ENCODE measurements at regions not wholly inside any gene's neighbourhood (a gene's known extent, or its start where the extent isn't known, plus 50 kb on each side); places are given as distances from the start of the nearest gene placed in this dataset.

DNA sequence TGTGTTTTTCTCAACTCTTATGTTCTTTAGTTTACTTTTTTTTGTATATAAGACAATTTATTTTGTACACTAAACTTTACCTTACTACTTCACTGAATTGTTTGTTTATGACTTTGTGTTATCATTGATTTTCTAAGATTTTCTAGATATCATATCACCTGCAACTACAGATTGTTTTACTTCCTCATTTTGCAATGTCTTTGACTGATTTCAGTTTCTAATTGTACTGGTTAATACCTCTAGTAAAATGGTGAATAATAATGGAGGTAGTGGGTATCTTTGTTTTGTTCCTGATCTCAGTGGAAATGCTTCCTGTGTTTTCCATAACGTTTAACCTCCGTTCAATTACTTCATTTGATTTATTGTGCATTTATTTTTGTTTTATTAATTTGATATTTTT is 490.2 kb downstream of the TLL1 start:
- H3K36me3 ChIP-seq (ENCODE audit: control insufficient read depth, insufficient read depth, low read length) = no peaks in the 10 kb centered on the region
- H3K27me3 ChIP-seq (ENCODE audit: control insufficient read depth, insufficient read depth, low read length) = no peaks in the 10 kb centered on the region
- H3K4me3 ChIP-seq (ENCODE audit: low read depth, low read length) = no peak overlapping the region
- DNase-seq (ENCODE audit: low read depth) (no peak), FAIRE-seq (no peak)
- TF ChIP-seq, protein P1, sequence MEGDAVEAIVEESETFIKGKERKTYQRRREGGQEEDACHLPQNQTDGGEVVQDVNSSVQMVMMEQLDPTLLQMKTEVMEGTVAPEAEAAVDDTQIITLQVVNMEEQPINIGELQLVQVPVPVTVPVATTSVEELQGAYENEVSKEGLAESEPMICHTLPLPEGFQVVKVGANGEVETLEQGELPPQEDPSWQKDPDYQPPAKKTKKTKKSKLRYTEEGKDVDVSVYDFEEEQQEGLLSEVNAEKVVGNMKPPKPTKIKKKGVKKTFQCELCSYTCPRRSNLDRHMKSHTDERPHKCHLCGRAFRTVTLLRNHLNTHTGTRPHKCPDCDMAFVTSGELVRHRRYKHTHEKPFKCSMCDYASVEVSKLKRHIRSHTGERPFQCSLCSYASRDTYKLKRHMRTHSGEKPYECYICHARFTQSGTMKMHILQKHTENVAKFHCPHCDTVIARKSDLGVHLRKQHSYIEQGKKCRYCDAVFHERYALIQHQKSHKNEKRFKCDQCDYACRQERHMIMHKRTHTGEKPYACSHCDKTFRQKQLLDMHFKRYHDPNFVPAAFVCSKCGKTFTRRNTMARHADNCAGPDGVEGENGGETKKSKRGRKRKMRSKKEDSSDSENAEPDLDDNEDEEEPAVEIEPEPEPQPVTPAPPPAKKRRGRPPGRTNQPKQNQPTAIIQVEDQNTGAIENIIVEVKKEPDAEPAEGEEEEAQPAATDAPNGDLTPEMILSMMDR (IDR thresholded peaks at IDR 0.05; ENCODE audit: insufficient read depth, low read length, severe bottlenecking) = no peak

DNA sequence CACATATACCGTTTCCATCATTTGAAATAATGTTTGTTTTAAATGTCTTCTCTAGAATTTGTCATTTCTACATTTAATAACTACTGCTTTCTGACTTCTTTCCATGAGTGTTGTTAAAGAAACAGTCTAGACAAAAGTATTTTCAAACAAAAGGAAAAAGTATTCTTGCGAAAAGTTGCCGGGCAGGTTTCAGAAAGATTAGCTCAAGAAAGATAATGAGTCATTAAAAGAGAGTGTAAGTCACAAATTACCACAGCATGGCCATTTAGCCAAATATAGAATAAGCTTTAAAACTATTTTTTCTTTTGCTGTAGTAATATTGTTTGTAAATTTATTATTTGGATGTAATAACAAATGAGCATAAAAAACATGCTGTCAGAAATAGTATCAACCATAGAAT is 493.0 kb downstream of the TLL1 start:
- DNase-seq (ENCODE audit: low read depth) = peak; percentile 67
- no peak overlapping the region for H3K4me3 ChIP-seq (ENCODE audit: low read depth, low read length)

DNA sequence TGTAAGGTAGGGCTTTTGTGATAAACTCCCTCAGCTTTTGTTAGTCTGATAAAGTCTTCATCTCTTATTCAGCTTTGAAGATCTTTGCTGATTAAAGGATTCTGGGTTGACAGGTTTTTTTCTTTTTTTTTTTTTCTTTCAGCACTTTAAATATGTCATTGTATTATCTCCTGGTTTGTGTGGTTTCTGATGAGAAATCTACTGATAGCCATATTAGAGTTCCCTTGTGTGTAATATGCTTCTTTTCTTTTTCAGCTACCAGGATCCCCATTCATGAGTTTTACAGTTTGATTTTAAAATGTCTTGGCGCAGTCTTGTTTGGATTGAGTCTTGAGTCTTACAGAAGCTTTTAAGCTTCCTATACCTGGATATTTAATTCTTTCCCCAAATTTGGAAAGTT is 504.5 kb downstream of the TLL1 start:
- H3K36me3 ChIP-seq (ENCODE audit: control insufficient read depth, insufficient read depth, low read length) = no peaks in the 10 kb centered on the region
- FAIRE-seq (no peak), DNase-seq (ENCODE audit: low read depth) (no peak)
- H3K27me3 ChIP-seq (ENCODE audit: control insufficient read depth, insufficient read depth, low read length) = no peaks in the 10 kb centered on the region
- H3K4me3 ChIP-seq (ENCODE audit: low read depth, low read length) = no peak overlapping the region
- TF ChIP-seq, protein P1 (IDR thresholded peaks at IDR 0.05; ENCODE audit: insufficient read depth, low read length, severe bottlenecking) = no peak

More for the DNA sequence above, 493.0 kb downstream of the TLL1 start:
- no peaks in the 10 kb centered on the region for H3K36me3 ChIP-seq (ENCODE audit: control insufficient read depth, insufficient read depth, low read length)
- FAIRE-seq = no peak
- TF ChIP-seq, protein P1 (IDR thresholded peaks at IDR 0.05; ENCODE audit: insufficient read depth, low read length, severe bottlenecking) = no peak
- H3K27me3 ChIP-seq (ENCODE audit: control insufficient read depth, insufficient read depth, low read length) = no peaks in the 10 kb centered on the region

DNA sequence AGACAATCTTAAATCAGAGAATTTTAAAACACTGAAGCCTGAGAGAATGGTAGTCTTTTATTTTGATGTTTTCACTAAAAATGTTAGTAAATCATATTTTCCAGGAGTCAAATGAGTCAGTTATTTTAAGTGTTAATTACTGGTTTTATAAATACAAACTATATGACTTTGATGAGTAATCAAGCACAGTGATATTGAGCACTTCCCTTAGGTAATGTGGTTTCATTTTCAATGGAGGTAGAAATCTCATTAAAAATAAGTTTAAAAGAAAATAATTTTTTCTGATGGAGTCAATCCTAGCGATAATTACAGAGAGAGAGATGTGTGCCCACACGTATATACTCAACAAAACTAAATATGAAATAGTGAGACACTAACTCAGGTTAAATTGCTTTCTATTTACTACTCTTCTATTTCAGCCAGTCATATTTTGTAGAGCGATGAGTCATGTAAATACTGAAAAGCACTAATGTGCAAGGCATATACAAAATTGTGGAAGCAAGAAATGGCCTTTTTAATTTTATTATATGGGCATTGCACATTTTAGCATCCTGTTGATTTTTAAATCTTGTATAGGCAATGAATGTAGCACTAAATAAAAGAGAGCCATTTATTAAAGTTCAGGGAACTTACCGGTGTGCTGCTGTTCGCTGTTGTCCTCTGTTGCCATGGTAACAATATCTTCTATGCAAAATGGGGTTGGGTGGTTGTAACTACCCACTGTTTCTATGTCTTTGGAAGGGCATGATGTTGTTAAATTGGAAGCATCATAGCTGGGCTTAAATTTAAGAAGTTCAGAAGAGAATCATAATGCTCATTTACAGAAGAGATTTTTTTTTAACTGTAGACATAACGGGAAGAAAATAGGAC is 513.7 kb downstream of the TLL1 start:
- FAIRE-seq (no peak), DNase-seq (ENCODE audit: low read depth) (peak; percentile 18)
- no peak overlapping the region for H3K4me3 ChIP-seq (ENCODE audit: low read depth, low read length)
- no peaks in the 10 kb centered on the region for H3K36me3 ChIP-seq (ENCODE audit: control insufficient read depth, insufficient read depth, low read length)
- no peaks in the 10 kb centered on the region for H3K27me3 ChIP-seq (ENCODE audit: control insufficient read depth, insufficient read depth, low read length)
- TF ChIP-seq, protein P1 (IDR thresholded peaks at IDR 0.05; ENCODE audit: insufficient read depth, low read length, severe bottlenecking) = no peak

DNA sequence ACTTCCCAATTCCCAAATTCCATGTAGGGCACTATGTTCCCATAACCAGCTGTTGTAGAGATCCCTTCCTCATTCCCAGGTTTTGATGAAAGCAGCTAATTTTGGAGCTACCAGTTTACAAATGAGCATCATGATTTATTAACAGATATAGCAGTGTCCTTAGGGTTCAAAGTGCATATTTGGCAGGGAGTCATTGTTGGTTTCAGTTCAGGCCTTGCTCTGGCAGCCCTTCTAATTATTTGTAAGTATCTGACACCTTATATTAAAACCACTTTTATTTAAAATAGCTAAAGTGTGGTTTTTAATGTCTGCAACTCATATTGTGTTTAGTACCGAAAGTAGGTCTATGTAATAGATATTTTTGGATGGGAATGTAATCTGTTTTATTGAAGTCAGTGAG is 518.5 kb downstream of the TLL1 start:
- TF ChIP-seq, protein P1 (IDR thresholded peaks at IDR 0.05; ENCODE audit: insufficient read depth, low read length, severe bottlenecking) = no peak
- H3K36me3 ChIP-seq (ENCODE audit: control insufficient read depth, insufficient read depth, low read length) = no peaks in the 10 kb centered on the region
- FAIRE-seq = no peak
- no peak overlapping the region for H3K4me3 ChIP-seq (ENCODE audit: low read depth, low read length)
- H3K27me3 ChIP-seq (ENCODE audit: control insufficient read depth, insufficient read depth, low read length) = no peaks in the 10 kb centered on the region
- DNase-seq (ENCODE audit: low read depth) = no peak
